GM21367 (cell line): ENCODE measurements at regions not wholly inside any gene's neighbourhood (a gene's known extent, or its start where the extent isn't known, plus 50 kb on each side); places are given as distances from the start of the nearest gene placed in this dataset.
A peak's percentile ranks its signal among the peaks of the same experiment; 100 is the strongest.

Source experiments
- ATAC-seq: cut with Tn5 transposase; IDR thresholded peaks from one replicate; pipeline ENCODE4 v1.9.1; 2021; ENCODE audit not compliant: unreplicated experiment

DNA sequence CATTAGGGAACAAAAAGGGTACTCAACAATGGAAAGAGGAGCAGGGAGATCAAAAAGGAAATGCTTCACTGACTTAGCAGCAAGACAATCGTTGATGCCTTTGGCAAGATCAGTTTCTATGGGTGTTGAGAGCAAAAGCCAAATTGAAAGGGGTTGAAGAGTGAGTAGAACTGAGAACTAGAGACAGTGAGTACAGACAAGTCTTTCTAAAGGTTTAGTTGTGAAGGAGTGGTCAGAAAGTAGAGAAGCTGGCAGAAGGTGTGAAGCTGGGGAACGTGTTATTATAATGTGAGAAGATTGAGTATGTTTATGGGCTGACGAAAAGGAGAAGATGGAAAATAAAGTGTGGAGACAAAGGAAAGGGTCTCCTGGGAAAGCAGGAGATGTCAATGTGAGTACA lies 221.2 kb upstream of the USP25 start:
- no peak for ATAC-seq

DNA sequence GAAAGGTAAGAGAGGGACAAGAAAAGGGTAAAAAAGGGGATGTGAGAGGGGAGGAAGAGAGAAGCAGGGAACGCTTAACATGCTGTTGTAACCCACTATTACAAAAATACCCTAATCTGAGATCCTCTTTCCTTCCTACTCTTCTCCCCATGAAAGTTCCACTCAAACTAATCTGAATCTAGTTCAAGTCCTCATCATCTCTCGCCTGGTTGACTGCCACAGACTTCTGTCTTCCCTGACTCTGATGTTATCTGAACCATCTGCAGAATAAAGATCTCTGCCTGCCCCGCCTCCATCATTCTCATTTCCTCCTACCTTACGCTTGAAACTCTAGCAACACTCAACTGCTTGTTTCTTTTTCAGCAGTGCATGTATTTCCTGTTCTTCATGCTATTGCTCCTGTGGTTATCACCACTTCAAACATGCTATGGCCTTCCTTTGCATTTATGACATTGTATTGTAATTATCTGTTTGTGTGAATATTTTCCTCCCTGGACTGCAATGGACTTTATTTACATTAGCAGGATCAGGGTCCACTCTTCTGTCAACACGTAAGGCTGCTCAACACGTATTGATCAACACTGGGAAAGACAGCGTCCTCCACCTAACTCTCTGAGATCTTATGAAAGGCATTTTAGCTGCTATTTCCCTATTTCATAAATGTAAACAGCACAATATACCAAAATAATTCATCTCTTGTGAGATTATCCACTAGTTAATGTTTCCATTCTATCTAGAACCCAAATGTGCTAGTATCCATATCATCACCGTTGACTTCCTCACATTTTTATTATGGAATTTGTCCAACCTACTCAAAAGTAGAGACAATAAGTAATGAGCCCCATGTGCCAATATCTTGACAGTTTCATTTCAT lies 215.5 kb upstream of the USP25 start:
- peak; percentile 99 for ATAC-seq

- no peak for ATAC-seq
Measured at GRCh38 chr21:15515908-15516307, 213.9 kb upstream of the USP25 start.

DNA sequence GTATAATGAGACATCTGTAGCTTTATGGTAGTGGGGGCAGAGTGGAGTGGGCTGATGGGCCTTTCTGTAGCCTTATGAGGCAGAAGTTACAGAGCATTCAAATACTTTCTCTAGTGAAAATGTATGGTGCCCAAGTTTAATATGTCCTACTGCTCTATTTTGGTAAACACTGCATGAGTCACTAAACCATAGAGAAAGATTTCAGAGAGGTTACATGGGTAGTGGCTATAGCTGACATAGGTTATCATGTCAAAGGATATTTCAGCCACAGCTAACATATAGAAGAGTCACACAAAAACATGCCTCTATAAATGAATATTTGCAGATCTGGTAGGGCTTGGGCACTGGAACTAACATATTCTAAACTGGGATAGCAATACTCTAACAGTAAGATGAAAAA lies 212.4 kb upstream of the USP25 start:
- no peak for ATAC-seq

- ATAC-seq: no peak
Measured at GRCh38 chr21:15520811-15521643, 208.8 kb upstream of the USP25 start.

DNA sequence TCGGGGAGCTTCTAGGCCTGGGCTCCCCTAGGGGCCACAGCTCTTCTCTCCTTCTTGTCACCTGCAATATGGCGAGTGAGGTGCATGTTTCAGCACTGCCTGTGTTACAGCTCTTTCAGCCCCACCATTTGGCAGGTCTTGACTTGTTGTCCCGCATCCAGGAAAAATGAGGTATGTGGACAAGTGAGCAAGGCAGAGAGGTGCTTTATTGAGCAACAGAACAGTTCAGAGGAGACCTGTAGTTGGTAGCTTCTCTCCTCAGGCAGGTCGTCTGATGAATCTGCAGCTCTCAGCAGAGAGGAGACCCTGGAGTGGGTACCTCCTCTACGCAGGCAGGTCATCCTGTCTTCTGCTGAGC lies 208.2 kb upstream of the USP25 start:
- ATAC-seq: no peak

- ATAC-seq: no peak
Measured at GRCh38 chr21:15522148-15522547, 207.6 kb upstream of the USP25 start.

GRCh38 chr21:15524855-15525254 lies 204.9 kb upstream of the USP25 start:
- ATAC-seq: no peak

- no peak for ATAC-seq
Measured at GRCh38 chr21:15526798-15527197, 203.0 kb upstream of the USP25 start.

DNA sequence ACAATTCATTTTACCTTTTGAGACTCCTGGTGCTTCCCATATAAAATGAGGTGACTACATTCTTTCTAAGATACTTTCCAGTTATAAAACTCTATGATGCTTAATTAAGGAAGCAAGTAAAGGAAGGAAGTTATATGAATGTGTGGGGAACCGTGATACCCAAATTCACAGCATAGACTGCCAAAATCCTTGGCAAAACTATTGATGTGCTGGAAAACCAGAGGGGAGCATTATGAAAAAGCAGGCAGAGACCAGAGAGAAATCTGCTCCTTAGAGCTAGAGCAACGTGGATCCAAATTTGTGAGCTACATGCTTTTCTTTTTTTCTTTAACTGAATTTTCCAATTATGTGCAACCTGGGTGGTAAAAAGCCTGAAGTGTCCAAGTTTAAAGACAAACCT lies 201.4 kb upstream of the USP25 start:
- no peak for ATAC-seq

- ATAC-seq: no peak
Measured at GRCh38 chr21:15531986-15532385, 197.8 kb upstream of the USP25 start.

- ATAC-seq: no peak
Measured at GRCh38 chr21:15533618-15534017, 196.2 kb upstream of the USP25 start.

- ATAC-seq: no peak
Measured at GRCh38 chr21:15534450-15534886, 195.3 kb upstream of the USP25 start.

- ATAC-seq: no peak
Measured at GRCh38 chr21:15539376-15539775, 190.4 kb upstream of the USP25 start.

DNA sequence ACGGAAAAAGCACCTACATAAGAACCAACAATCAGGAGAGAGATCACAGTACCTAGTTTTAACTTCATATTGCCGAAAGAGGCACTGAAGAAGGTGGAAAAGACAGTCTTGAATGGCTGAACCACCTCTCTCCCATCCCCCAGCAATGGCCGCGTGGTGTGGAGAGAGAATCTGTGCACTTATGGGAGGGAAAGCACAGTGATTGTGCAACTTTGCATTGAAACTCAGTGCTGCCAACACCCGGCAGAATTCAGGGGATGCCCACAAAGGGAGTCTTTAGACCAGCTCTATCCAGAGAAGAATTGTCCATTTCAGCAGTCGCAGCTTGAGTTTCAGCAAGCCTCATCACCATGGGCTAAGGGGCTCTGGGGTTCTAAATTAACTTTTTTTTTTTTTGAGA lies 186.3 kb upstream of the USP25 start:
- no peak for ATAC-seq

DNA sequence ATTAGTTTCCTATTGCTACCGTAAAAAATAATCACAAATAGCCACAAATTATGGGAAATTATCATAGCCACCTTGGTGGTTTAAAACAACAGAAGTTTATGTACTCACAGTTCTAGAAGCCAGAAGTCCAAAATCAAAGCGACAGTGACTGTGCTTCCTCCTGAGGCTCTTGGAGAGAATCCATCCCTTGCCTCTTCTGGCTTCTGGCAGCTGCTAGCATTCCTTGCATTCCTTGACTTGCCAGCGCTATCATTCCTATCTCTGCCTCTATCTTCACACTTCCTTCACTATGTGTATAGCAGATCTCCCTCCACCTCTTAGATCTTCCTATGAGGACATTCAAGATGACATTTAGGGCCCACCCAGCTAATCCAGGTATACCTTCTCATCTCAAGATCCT lies 180.1 kb upstream of the USP25 start:
- ATAC-seq: no peak

DNA sequence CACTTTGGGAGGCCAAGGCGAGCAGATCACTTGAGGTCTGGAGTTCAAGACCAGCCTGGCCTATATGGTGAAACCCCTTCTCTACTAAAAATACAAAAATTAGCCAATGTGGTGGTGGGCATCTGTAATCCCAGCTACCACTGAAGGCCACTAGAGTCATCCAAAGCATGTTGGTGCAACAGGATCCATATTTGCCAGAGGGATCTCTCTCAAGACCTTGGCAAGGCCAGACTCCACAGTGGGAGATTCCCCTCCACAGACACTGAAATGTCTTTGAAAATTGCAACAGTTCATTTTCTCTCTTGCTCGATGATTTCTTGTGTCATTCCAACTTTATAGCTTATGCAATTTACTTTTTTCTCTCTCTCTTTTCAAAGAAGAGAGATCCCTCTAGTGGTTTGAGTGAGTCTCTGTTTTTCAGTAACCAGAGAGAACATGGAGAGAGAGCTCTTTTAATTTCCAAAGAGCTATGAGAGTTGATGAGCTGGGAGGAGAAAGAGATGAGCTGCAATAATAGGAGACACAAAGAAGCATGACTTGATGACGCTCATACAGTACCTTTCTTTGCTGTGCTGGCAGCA lies 176.8 kb upstream of the USP25 start:
- ATAC-seq: no peak

GRCh38 chr21:15557925-15558324 lies 171.9 kb upstream of the USP25 start:
- no peak for ATAC-seq

DNA sequence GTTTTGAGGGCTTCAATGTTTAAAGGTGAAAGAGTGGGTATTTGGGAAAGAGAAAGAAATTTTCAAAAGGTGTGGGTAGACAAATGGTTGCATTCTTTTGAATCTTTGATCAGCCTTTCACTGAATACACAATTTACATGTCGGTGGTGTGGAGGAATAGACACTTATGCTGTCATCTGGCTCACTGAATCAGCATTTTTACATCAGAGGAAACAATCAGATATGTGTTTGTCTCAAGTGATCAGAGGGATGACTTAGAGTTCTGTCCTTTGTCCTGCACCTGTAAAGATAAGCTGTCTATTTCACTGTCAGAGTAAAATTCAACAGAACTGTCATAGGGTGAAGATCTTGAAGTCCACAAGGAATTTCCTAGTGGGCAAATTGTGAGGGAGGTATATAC lies 170.9 kb upstream of the USP25 start:
- no peak for ATAC-seq

DNA sequence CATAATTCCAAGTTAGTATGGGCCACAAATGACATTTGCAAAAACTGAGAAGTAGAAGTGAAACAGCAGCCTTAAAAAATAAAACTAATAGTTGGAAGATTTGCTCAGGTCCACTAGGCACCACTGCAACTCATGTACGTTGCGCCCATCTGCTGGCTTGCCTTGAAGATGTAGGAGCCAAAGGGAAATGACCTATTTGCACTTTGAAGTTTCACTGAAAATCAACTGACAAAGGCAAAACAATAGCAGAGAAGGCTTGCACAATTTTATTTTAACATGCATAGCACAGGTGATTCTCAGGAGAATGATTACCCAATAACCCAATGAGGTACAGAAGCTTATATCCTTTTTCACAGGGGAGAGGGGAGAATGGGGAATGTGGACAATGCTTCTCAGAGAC lies 170.1 kb upstream of the USP25 start:
- ATAC-seq: no peak

- no peak for ATAC-seq
Measured at GRCh38 chr21:15560383-15561056, 169.3 kb upstream of the USP25 start.
